ENCODE measurements at regions not wholly inside any gene's neighbourhood (a gene's known extent, or its start where the extent isn't known, plus 50 kb on each side); places are given as distances from the start of the nearest gene placed in this dataset.
"Not testable (repeated sequence)": the region's sequence is repeated elsewhere in the genome, so short reads cannot be mapped to it uniquely, and the experiment has no call there.

DNA sequence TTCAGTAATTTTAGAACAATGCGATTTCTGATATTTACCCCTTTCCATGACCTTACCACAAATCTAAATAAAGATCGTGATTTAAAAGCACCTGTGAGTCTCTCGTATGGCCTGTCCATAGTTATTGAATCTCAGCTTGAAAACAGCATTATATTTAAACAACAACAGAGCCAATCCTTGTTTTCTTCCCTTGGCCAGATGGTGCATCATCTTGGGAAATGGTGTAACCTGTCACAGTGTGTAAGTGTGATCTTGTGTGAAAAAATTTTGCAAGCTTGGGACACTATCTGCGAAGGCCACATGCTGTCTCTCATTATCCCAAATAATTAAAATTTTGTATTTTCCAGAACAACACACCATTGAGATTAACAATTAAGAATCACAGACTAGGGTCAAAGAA lies 262.7 kb upstream of the SPHKAP start:
- DNase-seq (ENCODE audit: low read depth in 3 of 3, low spot score in 2 of 3), result no peak

DNA sequence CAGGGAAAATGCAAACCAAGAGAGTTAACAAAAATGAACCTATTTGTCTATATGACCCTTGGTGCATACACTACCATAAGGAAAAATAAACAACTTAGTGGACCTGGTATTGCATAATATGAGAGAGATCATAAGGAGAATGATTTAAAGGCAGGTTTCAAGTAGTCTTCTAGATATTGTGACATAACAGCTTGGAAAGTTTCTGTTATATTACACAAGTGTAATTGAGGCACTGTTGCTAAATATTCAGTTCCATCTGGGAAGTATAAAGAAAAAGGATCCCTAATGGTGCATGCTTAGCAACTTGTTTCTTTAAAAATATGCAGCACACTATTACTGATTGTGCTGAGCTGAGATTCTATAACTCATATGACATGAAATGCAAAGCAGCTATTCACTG lies 252.2 kb upstream of the SPHKAP start:
- no peak for DNase-seq (ENCODE audit: low read depth in 3 of 3, low spot score in 2 of 3)

DNA sequence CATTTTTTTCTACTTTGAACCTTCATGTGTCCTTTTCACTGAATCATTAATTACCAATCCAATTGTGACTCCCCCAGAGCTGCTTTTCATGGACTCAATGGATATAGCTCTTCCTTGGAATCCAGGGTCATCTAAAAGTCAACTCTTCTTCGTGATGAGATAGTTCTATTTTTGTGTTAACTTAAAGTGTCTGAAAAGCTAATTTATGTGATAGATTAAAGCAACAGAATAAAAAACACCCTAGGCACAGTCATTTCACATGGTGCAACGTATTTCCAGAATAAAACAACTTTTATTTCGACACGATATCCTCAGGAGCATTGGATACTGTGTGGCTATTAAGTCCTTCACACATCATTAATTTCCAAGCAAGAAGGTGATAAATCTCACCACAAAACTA lies 250.6 kb upstream of the SPHKAP start:
- DNase-seq (ENCODE audit: low read depth in 3 of 3, low spot score in 2 of 3), result peak in 1 of 3 donors; percentile 15

DNA sequence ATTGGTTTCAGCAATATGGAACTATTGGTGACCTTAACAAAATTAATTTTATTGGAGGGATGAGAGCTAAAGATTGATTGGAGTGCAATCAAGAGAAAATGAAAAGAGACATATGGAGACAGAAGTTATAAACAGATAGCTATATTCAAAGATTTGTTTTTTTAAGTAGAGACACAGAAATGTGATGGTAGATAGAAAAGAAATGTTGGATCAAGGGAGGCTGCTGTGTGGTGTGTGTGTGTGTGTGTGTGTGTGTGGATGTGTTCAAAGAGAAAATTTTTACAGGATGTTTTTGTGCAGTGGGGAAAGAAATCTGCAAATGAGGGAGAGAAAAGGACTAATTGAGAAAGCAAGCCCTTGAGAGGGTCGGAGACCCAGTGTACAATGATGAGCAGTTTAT lies 249.5 kb upstream of the SPHKAP start:
- DNase-seq (ENCODE audit: low read depth in 3 of 3, low spot score in 2 of 3), result no peak

- DNase-seq (ENCODE audit: low read depth in 3 of 3, low spot score in 2 of 3), result no peak
These were observed 245.2 kb upstream of the SPHKAP start for GRCh38 chr2:228426502-228427216.

GRCh38 chr2:228425411-228426060 lies 244.0 kb upstream of the SPHKAP start:
- DNase-seq (ENCODE audit: low read depth in 3 of 3, low spot score in 2 of 3), result not testable (repeated sequence)

DNA sequence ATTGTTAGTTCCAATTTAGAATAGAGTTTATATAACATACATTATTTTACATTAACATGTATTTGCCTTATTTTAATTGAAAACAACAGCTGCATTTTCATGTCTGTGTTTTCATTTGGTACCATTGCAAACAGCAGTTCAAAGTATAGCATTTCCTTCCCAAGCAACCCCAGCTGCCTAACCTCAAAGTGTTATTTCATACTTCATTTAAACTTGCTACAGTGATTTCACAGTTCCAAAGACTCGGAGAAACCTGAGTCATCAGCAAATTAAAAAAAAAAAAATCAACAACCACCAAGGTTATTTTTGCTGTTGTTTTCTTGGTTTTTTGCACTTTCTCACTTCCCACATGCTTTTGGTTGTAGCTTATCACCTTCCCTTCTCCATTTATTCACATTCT lies 236.5 kb upstream of the SPHKAP start:
- no peak for DNase-seq (ENCODE audit: low read depth in 3 of 3, low spot score in 2 of 3)

DNA sequence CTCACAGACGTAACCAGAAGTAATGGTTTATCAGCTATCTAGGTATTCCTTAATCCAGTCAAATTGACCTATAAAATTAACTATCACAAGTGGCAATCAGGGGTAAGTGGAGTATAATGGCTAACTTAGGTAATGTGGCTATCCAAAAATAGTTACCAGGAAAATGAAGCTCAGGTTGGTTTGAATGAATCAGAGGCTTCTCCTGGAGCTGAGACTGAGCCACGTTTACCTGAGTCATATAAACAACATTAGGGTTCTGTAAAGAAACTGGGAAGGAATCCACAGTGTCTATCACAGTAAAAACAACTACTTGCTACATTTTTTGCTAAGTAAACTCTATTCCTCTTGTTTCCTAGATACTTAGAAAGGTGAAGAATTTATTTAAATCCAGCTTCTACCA lies 236.0 kb upstream of the SPHKAP start:
- DNase-seq (ENCODE audit: low read depth in 3 of 3, low spot score in 2 of 3), result no peak

GRCh38 chr2:228410061-228410460 lies 228.6 kb upstream of the SPHKAP start:
- DNase-seq (ENCODE audit: low read depth in 3 of 3, low spot score in 2 of 3), result no peak

GRCh38 chr2:228409493-228409892 lies 228.0 kb upstream of the SPHKAP start:
- DNase-seq (ENCODE audit: low read depth in 3 of 3, low spot score in 2 of 3), result no peak

- no peak for DNase-seq (ENCODE audit: low read depth in 3 of 3, low spot score in 2 of 3)
These were observed 227.2 kb upstream of the SPHKAP start for GRCh38 chr2:228408529-228409227.

DNA sequence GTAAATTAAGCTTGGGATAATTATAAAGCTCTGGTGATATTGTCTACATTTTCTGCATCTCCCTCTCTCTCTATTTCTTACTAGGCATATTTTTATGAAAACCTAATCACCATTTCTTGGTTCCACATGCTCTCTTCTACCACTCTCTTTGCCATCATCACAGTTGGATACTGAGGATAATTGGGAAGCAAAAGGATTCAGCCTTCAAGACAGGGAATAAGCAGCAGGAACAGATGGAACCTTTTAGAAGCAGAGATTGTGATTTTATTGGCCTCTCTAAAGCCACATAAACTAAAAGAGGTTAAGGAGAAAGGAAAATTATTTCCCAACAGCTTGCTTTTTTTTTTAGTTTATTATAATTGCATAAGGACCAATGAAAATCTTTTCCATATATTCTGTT lies 226.3 kb upstream of the SPHKAP start:
- DNase-seq (ENCODE audit: low read depth in 3 of 3, low spot score in 2 of 3), result no peak

GRCh38 chr2:228401065-228401912 lies 219.8 kb upstream of the SPHKAP start:
- no peak for DNase-seq (ENCODE audit: low read depth in 3 of 3, low spot score in 2 of 3)

GRCh38 chr2:228387776-228388175 lies 206.3 kb upstream of the SPHKAP start:
- no peak for DNase-seq (ENCODE audit: low read depth in 3 of 3, low spot score in 2 of 3)

GRCh38 chr2:228378696-228379425 lies 197.4 kb upstream of the SPHKAP start:
- no peak for DNase-seq (ENCODE audit: low read depth in 3 of 3, low spot score in 2 of 3)

GRCh38 chr2:228378233-228378632 lies 196.7 kb upstream of the SPHKAP start:
- no peak for DNase-seq (ENCODE audit: low read depth in 3 of 3, low spot score in 2 of 3)

- DNase-seq (ENCODE audit: low read depth in 3 of 3, low spot score in 2 of 3), result no peak
These were observed 196.0 kb upstream of the SPHKAP start for GRCh38 chr2:228377533-228377932.

DNA sequence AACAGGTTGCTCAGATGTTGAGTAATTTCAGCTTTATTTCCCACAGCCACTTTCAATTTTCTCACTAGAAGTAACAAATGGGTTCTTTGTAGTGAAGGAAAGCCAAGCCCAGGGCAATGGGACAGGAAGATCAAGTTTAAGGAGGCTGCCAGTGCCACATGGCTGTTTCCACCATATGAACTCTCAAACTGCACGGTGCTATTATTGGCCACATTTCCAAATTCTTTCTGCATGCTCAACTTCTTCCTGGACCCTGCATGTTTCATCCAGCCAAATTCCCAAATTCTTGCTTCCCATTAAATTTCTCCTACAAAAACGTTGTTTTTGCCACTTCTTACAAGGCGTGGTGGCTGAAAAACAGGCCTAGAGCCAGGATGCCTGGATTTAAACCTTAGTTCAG lies 193.3 kb upstream of the SPHKAP start:
- DNase-seq (ENCODE audit: low read depth in 3 of 3, low spot score in 2 of 3), result no peak

DNA sequence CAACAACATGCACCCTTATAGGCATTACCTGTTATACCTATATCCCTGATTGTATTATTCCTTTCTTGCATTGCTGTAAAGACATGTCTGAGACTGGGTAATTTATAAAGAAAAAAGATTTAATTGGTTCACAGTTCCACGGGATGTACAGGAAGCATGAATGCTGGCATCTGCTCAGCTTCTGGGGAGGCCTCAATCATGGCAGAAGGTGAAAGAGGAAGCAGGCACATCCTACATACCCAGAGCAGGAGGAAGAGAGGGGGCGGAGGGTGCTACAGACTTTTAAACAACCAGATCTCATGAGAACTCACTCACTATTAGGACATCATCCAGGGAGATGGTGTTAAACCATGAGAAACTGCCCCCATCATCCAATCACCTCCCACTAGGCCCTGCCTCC lies 191.7 kb upstream of the SPHKAP start:
- no peak for DNase-seq (ENCODE audit: low read depth in 3 of 3, low spot score in 2 of 3)

DNA sequence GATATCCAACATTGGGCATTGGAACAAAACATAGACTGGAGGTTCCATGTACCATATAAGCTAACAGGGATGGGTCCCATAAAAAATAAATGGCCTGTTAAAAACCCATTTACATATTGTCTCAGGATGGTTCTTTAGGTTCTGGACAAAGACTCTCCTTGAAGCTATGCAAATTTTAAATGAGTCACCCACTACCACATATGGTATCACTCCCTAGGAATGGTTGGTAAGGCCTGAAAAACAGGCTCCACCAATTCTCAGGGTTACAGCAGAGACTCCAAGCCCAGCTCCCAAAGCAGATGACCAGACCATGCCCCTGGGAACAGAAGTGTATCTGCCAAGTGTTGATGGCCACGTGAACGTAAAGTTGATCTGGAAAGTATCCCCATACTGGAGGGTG lies 190.7 kb upstream of the SPHKAP start:
- DNase-seq (ENCODE audit: low read depth in 3 of 3, low spot score in 2 of 3), result no peak
